WTC11 (cell line): ENCODE measurements at regions not wholly inside any gene's neighbourhood (a gene's known extent, or its start where the extent isn't known, plus 50 kb on each side); places are given as distances from the start of the nearest gene placed in this dataset.

Source experiments
- ATAC-seq: fragments of 200-7000 bp; cut with Tn5 transposase; 2 replicates; pipeline ENCODE4 v1.10.0; 2021; ENCODE audit warnings: mild to moderate bottlenecking, moderate library complexity
- CTCF ChIA-PET: fragments of 300-600 bp; sonication (Branson Sonifier 250); formaldehyde crosslinking; loops from one replicate; lab custom pipeline; 2021; ENCODE audit warnings: antibody characterized with exemption; lab: Charles Lee
- POLR2A ChIA-PET: fragments of 350-600 bp; sonication (Branson Sonifier 250); formaldehyde crosslinking; loops from one replicate; lab custom pipeline; 2021; ENCODE audit warnings: antibody characterized with exemption; lab: Charles Lee
- DNase-seq: peaks from one replicate; pipeline ENCODE4 v3.0.0; 2021; ENCODE audit warnings: low spot score
- H3K27ac Mint-ChIP-seq: 2 replicates; pipeline ENCODE4 v1.8.0; 2021; ENCODE audit warnings: mixed read lengths
- H3K27me3 Mint-ChIP-seq: 2 replicates; pipeline ENCODE4 v1.8.0; 2021; ENCODE audit warnings: low read depth, mild to moderate bottlenecking, moderate library complexity, mixed read lengths
- H3K36me3 Mint-ChIP-seq: 2 replicates; pipeline ENCODE4 v1.8.0; 2021; ENCODE audit warnings: mixed read lengths
- H3K4me1 Mint-ChIP-seq: 2 replicates; pipeline ENCODE4 v1.8.0; 2022; ENCODE audit warnings: mixed read lengths
- H3K4me3 Mint-ChIP-seq: 2 replicates; pipeline ENCODE4 v1.8.0; 2021; ENCODE audit warnings: mild to moderate bottlenecking, moderate library complexity, mixed read lengths
- H3K9me3 Mint-ChIP-seq: 2 replicates; pipeline ENCODE4 v1.8.0; 2021; ENCODE audit warnings: mixed read lengths
- ELF4 ChIP-seq: sonication (generic); formaldehyde crosslinking; IDR thresholded peaks from 2 replicates; pipeline ENCODE4 v1.8.1; 2022; ENCODE audit warnings: low read depth, mild to moderate bottlenecking, moderate library complexity, missing genetic modification reagents
- ESRRA ChIP-seq: sonication (generic); formaldehyde crosslinking; IDR thresholded peaks from 2 replicates; pipeline ENCODE4 v1.8.1; 2022; ENCODE audit warnings: mild to moderate bottlenecking, missing genetic modification reagents, borderline replicate concordance
- FOXP4 ChIP-seq: sonication (generic); formaldehyde crosslinking; IDR thresholded peaks from 2 replicates; pipeline ENCODE4 v1.8.0; 2022; ENCODE audit warnings: mild to moderate bottlenecking, missing genetic modification reagents
- KAT7 ChIP-seq: sonication (generic); formaldehyde crosslinking; IDR thresholded peaks from 2 replicates; pipeline ENCODE4 v1.8.1; 2023; ENCODE audit warnings: missing genetic modification reagents, mild to moderate bottlenecking, borderline replicate concordance
- NR2C2 ChIP-seq: sonication (generic); formaldehyde crosslinking; IDR thresholded peaks from 2 replicates; pipeline ENCODE4 v1.8.0; 2022; ENCODE audit warnings: mild to moderate bottlenecking, missing genetic modification reagents
- PREB ChIP-seq: sonication (generic); formaldehyde crosslinking; IDR thresholded peaks from 2 replicates; pipeline ENCODE4 v1.8.1; 2022; ENCODE audit warnings: mild to moderate bottlenecking, missing genetic modification reagents, moderate library complexity, borderline replicate concordance
- RELA ChIP-seq: sonication (generic); formaldehyde crosslinking; IDR thresholded peaks from 2 replicates; pipeline ENCODE4 v1.8.1; 2022; ENCODE audit warnings: missing genetic modification reagents, mild to moderate bottlenecking, borderline replicate concordance
- SP1 ChIP-seq: sonication (generic); formaldehyde crosslinking; conservative IDR thresholded peaks from 2 replicates; pipeline ENCODE4 v1.8.1; 2022; ENCODE audit warnings: missing genetic modification reagents
- STAT6 ChIP-seq: sonication (generic); formaldehyde crosslinking; conservative IDR thresholded peaks from 2 replicates; pipeline ENCODE4 v1.8.1; 2023; ENCODE audit warnings: mild to moderate bottlenecking, low read depth, missing genetic modification reagents, moderate library complexity
- TCF7 ChIP-seq: sonication (generic); formaldehyde crosslinking; IDR thresholded peaks from 2 replicates; pipeline ENCODE4 v1.8.0; 2022; ENCODE audit warnings: mild to moderate bottlenecking, low read depth, missing genetic modification reagents, moderate library complexity
- TP53 ChIP-seq: sonication (generic); formaldehyde crosslinking; IDR thresholded peaks from 2 replicates; pipeline ENCODE4 v1.8.1; 2023; ENCODE audit warnings: mild to moderate bottlenecking, missing genetic modification reagents
- ZNF416 ChIP-seq: fragments of 250-450 bp; sonication (Bioruptor Pico); IDR thresholded peaks from 2 replicates; pipeline ENCODE4 v1.9.0; 2021; ENCODE audit warnings: mild to moderate bottlenecking, inconsistent platforms
- ZNF671 ChIP-seq: fragments of 250-450 bp; sonication (Bioruptor Pico); IDR thresholded peaks from 2 replicates; pipeline ENCODE4 v1.8.0; 2021; ENCODE audit warnings: mild to moderate bottlenecking
- TF ChIP-seq, protein P1 (sequence below): sonication (generic); formaldehyde crosslinking; IDR thresholded peaks from 2 replicates; pipeline ENCODE4 v1.8.0; 2023; ENCODE audit warnings: mild to moderate bottlenecking, missing genetic modification reagents
- TF ChIP-seq, protein P2 (sequence below): fragments of 250-450 bp; sonication (Bioruptor Pico); IDR thresholded peaks from 2 replicates; pipeline ENCODE4 v2.1.2; 2022; ENCODE audit warnings: mild to moderate bottlenecking, moderate library complexity
- TF ChIP-seq, protein P3 (sequence below): sonication (generic); formaldehyde crosslinking; IDR thresholded peaks from 2 replicates; pipeline ENCODE4 v1.8.0; 2022; ENCODE audit warnings: mild to moderate bottlenecking, missing genetic modification reagents
- TF ChIP-seq, protein P4 (sequence below): sonication (generic); formaldehyde crosslinking; IDR thresholded peaks from 2 replicates; pipeline ENCODE4 v1.8.1; 2022; ENCODE audit warnings: missing genetic modification reagents, borderline replicate concordance

GRCh38 chr6:87848616-87849015 lies 146.6 kb upstream of the AKIRIN2 start (continued):
- no peak for TF ChIP-seq RELA (CRISPR knock-in tag)
- TF ChIP-seq, all 79 proteins: peak for 0

GRCh38 chr6:87847830-87848210 lies 145.8 kb upstream of the AKIRIN2 start:
- POLR2A ChIA-PET, result no interaction called here
- H3K9me3 Mint-ChIP-seq, result no peaks in the 10 kb centered on the region
- CTCF ChIA-PET, result no interaction called here
- DNase-seq (no peak), ATAC-seq (no peak)
- peaks cover 6% of the 10 kb centered on the region for H3K4me1 Mint-ChIP-seq
- H3K4me3 Mint-ChIP-seq, result no peak overlapping the region
- no peak for TF ChIP-seq TP53 (CRISPR knock-in tag)
- TF ChIP-seq ZNF416 (CRISPR knock-in tag), result no peak
- TF ChIP-seq TCF7, result no peak
- TF ChIP-seq, protein P1, sequence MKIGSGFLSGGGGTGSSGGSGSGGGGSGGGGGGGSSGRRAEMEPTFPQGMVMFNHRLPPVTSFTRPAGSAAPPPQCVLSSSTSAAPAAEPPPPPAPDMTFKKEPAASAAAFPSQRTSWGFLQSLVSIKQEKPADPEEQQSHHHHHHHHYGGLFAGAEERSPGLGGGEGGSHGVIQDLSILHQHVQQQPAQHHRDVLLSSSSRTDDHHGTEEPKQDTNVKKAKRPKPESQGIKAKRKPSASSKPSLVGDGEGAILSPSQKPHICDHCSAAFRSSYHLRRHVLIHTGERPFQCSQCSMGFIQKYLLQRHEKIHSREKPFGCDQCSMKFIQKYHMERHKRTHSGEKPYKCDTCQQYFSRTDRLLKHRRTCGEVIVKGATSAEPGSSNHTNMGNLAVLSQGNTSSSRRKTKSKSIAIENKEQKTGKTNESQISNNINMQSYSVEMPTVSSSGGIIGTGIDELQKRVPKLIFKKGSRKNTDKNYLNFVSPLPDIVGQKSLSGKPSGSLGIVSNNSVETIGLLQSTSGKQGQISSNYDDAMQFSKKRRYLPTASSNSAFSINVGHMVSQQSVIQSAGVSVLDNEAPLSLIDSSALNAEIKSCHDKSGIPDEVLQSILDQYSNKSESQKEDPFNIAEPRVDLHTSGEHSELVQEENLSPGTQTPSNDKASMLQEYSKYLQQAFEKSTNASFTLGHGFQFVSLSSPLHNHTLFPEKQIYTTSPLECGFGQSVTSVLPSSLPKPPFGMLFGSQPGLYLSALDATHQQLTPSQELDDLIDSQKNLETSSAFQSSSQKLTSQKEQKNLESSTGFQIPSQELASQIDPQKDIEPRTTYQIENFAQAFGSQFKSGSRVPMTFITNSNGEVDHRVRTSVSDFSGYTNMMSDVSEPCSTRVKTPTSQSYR (CRISPR knock-in tag), result no peak
- TF ChIP-seq ESRRA, result no peak
- no peak for TF ChIP-seq ZNF671 (CRISPR knock-in tag)
- no peak for TF ChIP-seq SP1 (CRISPR knock-in tag)
- TF ChIP-seq, protein P2, sequence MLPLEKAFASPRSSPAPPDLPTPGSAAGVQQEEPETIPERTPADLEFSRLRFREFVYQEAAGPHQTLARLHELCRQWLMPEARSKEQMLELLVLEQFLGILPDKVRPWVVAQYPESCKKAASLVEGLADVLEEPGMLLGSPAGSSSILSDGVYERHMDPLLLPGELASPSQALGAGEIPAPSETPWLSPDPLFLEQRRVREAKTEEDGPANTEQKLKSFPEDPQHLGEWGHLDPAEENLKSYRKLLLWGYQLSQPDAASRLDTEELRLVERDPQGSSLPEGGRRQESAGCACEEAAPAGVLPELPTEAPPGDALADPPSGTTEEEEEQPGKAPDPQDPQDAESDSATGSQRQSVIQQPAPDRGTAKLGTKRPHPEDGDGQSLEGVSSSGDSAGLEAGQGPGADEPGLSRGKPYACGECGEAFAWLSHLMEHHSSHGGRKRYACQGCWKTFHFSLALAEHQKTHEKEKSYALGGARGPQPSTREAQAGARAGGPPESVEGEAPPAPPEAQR (CRISPR knock-in tag), result no peak
- no peak for TF ChIP-seq NR2C2 (CRISPR knock-in tag)
- TF ChIP-seq STAT6 (CRISPR knock-in tag), result no peak
- no peak for TF ChIP-seq KAT7 (CRISPR knock-in tag)
- TF ChIP-seq, protein P3, sequence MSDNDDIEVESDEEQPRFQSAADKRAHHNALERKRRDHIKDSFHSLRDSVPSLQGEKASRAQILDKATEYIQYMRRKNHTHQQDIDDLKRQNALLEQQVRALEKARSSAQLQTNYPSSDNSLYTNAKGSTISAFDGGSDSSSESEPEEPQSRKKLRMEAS (CRISPR knock-in tag), result no peak
- TF ChIP-seq, protein P4, sequence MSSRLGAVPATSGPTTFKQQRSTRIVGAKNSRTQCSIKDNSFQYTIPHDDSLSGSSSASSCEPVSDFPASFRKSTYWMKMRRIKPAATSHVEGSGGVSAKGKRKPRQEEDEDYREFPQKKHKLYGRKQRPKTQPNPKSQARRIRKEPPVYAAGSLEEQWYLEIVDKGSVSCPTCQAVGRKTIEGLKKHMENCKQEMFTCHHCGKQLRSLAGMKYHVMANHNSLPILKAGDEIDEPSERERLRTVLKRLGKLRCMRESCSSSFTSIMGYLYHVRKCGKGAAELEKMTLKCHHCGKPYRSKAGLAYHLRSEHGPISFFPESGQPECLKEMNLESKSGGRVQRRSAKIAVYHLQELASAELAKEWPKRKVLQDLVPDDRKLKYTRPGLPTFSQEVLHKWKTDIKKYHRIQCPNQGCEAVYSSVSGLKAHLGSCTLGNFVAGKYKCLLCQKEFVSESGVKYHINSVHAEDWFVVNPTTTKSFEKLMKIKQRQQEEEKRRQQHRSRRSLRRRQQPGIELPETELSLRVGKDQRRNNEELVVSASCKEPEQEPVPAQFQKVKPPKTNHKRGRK (CRISPR knock-in tag), result no peak
- TF ChIP-seq FOXP4, result no peak
- TF ChIP-seq ELF4, result no peak
- TF ChIP-seq PREB (CRISPR knock-in tag), result no peak
- no peaks in the 10 kb centered on the region for H3K36me3 Mint-ChIP-seq
- H3K27me3 Mint-ChIP-seq, result no peaks in the 10 kb centered on the region
- no peak overlapping the region for H3K27ac Mint-ChIP-seq
